Stimulated activated CD8-positive, alpha-beta memory T cell treated with anti-CD3 and anti-CD28 coated beads, Interleukin-15, amount 100 ng/mL, for 48 hours (primary cell): ENCODE measurements at regions not wholly inside any gene's neighbourhood (a gene's known extent, or its start where the extent isn't known, plus 50 kb on each side); places are given as distances from the start of the nearest gene placed in this dataset.

Experiments
- DNase-seq, 2 donors: peaks; one replicate each; pipeline ENCODE4 v3.0.0-alpha.2; 2020; ENCODE audit warnings: low read depth in 2 of 2

- DNase-seq, result no peak
Observed at GRCh38 chr4:124321364-124321763, 391.2 kb downstream of the ANKRD50 start.

- no peak for DNase-seq
Observed at GRCh38 chr4:124322234-124323065, 390.1 kb downstream of the ANKRD50 start.

- no peak for DNase-seq
Observed at GRCh38 chr4:124325690-124326089, 386.8 kb downstream of the ANKRD50 start.

GRCh38 chr4:124329134-124329533 lies 383.4 kb downstream of the ANKRD50 start:
- DNase-seq, result no peak

GRCh38 chr4:124330045-124330444 lies 382.5 kb downstream of the ANKRD50 start:
- DNase-seq, result no peak

- DNase-seq, result no peak
Observed at GRCh38 chr4:124331781-124332180, 380.8 kb downstream of the ANKRD50 start.

- DNase-seq, result no peak
Observed at GRCh38 chr4:124333466-124333865, 379.1 kb downstream of the ANKRD50 start.

GRCh38 chr4:124334119-124334518 lies 378.4 kb downstream of the ANKRD50 start:
- no peak for DNase-seq

GRCh38 chr4:124337874-124338273 lies 374.7 kb downstream of the ANKRD50 start:
- DNase-seq, result no peak

GRCh38 chr4:124343661-124344171 lies 368.8 kb downstream of the ANKRD50 start:
- no peak for DNase-seq

- no peak for DNase-seq
Observed at GRCh38 chr4:124372916-124373315, 339.6 kb downstream of the ANKRD50 start.

GRCh38 chr4:124386163-124386562 lies 326.4 kb downstream of the ANKRD50 start:
- no peak for DNase-seq

GRCh38 chr4:124386648-124387047 lies 325.9 kb downstream of the ANKRD50 start:
- DNase-seq, result no peak

- DNase-seq, result no peak
Observed at GRCh38 chr4:124389591-124389990, 322.9 kb downstream of the ANKRD50 start.

GRCh38 chr4:124390861-124391260 lies 321.7 kb downstream of the ANKRD50 start:
- no peak for DNase-seq

GRCh38 chr4:124396333-124396732 lies 316.2 kb downstream of the ANKRD50 start:
- DNase-seq, result no peak

GRCh38 chr4:124401606-124402005 lies 310.9 kb downstream of the ANKRD50 start:
- no peak for DNase-seq

GRCh38 chr4:124409044-124409443 lies 303.5 kb downstream of the ANKRD50 start:
- no peak for DNase-seq

GRCh38 chr4:124414276-124415040 lies 298.1 kb downstream of the ANKRD50 start:
- DNase-seq, result no peak

GRCh38 chr4:124415146-124415545 lies 297.4 kb downstream of the ANKRD50 start:
- DNase-seq, result no peak

- DNase-seq, result no peak
Observed at GRCh38 chr4:124417371-124417770, 295.2 kb downstream of the ANKRD50 start.

GRCh38 chr4:124420166-124420695 lies 292.3 kb downstream of the ANKRD50 start:
- DNase-seq, result no peak

- no peak for DNase-seq
Observed at GRCh38 chr4:124423160-124423559, 289.4 kb downstream of the ANKRD50 start.
